ENCODE measurements at regions not wholly inside any gene's neighbourhood (a gene's known extent, or its start where the extent isn't known, plus 50 kb on each side); places are given as distances from the start of the nearest gene placed in this dataset.

DNA sequence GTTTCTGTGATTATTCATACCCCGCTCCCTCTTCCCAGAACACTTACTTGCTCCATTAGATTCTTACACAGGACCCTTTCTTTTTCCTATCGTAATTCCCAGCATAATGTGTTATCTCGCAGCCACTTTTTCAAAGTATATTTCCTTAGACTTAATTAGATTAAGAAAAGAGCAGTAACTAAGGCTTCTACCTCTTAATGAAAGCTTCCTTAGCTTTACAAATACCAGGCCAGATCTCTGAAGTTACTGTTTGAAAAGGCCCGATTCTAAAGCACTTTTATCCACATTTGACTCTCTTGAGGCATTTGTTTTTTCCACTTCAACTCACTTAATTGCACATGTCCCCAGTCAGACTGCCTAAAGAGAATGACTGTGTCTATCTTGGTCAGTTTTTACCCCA lies 1264.3 kb upstream of the ADGRL2 start:
- no peak for TF ChIP-seq POLR2AphosphoS5 (IDR thresholded peaks at IDR 0.05; ENCODE audit: borderline replicate concordance, low read depth, low read length)
- no peak for TF ChIP-seq EZH2 (IDR thresholded peaks at IDR 0.05)

Data from SK-N-MC (cell line).